IMR-90 (cell line): ENCODE measurements at regions not wholly inside any gene's neighbourhood (a gene's known extent, or its start where the extent isn't known, plus 50 kb on each side); places are given as distances from the start of the nearest gene placed in this dataset.

Experiments
- ATAC-seq: fragments of 200-7000 bp; cut with Tn5 transposase; 2 replicates; pipeline ENCODE4 v1.9.1; 2020; ENCODE audit warnings: low read depth, mild to moderate bottlenecking, moderate library complexity
- BruUV-seq: library from RNA; stranded (reverse); fragments of 400-500 nt; replicated peaks from 2 replicates; lab custom pipeline; 2021; lab: Mats Ljungman, UMichigan
- CTCF ChIA-PET: fragments of 300-600 bp; formaldehyde crosslinking; extraction: SDS; loops from one replicate; lab custom pipeline; 2021; ENCODE audit warnings: antibody characterized with exemption; lab: Yijun Ruan, JAX
- POLR2A ChIA-PET: fragments of 300-600 bp; sonication (Branson Sonifier 250); formaldehyde crosslinking; loops from one replicate; lab custom pipeline; 2022; ENCODE audit warnings: antibody characterized with exemption; ENCODE audit not compliant: unreplicated experiment; lab: Charles Lee
- DNase-seq: peaks from one replicate; pipeline ENCODE4 v3.0.0; 2013
- H2AFZ ChIP-seq: replicated peaks from 2 replicates; pipeline ENCODE3; 2013; ENCODE audit warnings: low read length, mild to moderate bottlenecking; ENCODE audit not compliant: poor library complexity
- H2AK5ac ChIP-seq: 2 replicates; pipeline ENCODE4 v1.6.1; 2013; ENCODE audit warnings: low read depth, low read length, inconsistent platforms
- H2AK9ac ChIP-seq: replicated peaks from 2 replicates; pipeline ENCODE3; 2013; ENCODE audit warnings: mild to moderate bottlenecking, low read depth, low read length, moderate library complexity; ENCODE audit not compliant: poor library complexity
- H2BK120ac ChIP-seq: 2 replicates; pipeline ENCODE4 v1.6.1; 2013; ENCODE audit warnings: low read depth, low read length, inconsistent platforms
- H2BK15ac ChIP-seq: 3 replicates; pipeline ENCODE4 v1.6.1; 2013; ENCODE audit warnings: low read depth, low read length, inconsistent platforms
- H2BK20ac ChIP-seq: 2 replicates; pipeline ENCODE4 v1.6.1; 2013; ENCODE audit warnings: low read depth, mild to moderate bottlenecking, inconsistent platforms, low read length, moderate library complexity
- H2BK5ac ChIP-seq: 2 replicates; pipeline ENCODE4 v1.6.1; 2013; ENCODE audit warnings: mild to moderate bottlenecking, low read depth, low read length, inconsistent platforms; ENCODE audit not compliant: poor library complexity, severe bottlenecking
- H3K14ac ChIP-seq: replicated peaks from 2 replicates; pipeline ENCODE4 v1.6.1; 2013; ENCODE audit warnings: low read depth, low read length, inconsistent platforms
- H3K18ac ChIP-seq: 2 replicates; pipeline ENCODE4 v1.6.1; 2013; ENCODE audit warnings: low read depth, low read length, control low read depth
- H3K23ac ChIP-seq: 2 replicates; pipeline ENCODE4 v1.6.1; 2013; ENCODE audit warnings: low read depth, low read length, inconsistent platforms
- H3K27ac ChIP-seq: 2 replicates; pipeline ENCODE4 v1.5.1; 2013; ENCODE audit warnings: mild to moderate bottlenecking, control low read depth, low read length; ENCODE audit not compliant: insufficient read depth
- H3K27me3 ChIP-seq: 2 replicates; pipeline ENCODE4 v1.6.1; 2013; ENCODE audit warnings: low read length; ENCODE audit not compliant: control insufficient read depth, insufficient read depth
- H3K36me3 ChIP-seq: 2 replicates; pipeline ENCODE4 v1.6.1; 2013; ENCODE audit warnings: low read length, mixed read lengths; ENCODE audit not compliant: control insufficient read depth, insufficient read depth
- H3K4ac ChIP-seq: 2 replicates; pipeline ENCODE4 v1.6.1; 2013; ENCODE audit warnings: low read depth, low read length, inconsistent platforms
- H3K4me1 ChIP-seq: 2 replicates; pipeline ENCODE4 v1.6.1; 2013; ENCODE audit warnings: low read length, mixed read lengths; ENCODE audit not compliant: control insufficient read depth, insufficient read depth
- H3K4me2 ChIP-seq: 2 replicates; pipeline ENCODE4 v1.6.1; 2013; ENCODE audit warnings: low read depth, mild to moderate bottlenecking, control low read depth, low read length, moderate library complexity
- H3K4me3 ChIP-seq: 2 replicates; pipeline ENCODE4 v1.5.1; 2013; ENCODE audit warnings: low read depth, mild to moderate bottlenecking, control low read depth, low read length, moderate library complexity; ENCODE audit not compliant: insufficient read depth
- H3K56ac ChIP-seq: 2 replicates; pipeline ENCODE4 v1.6.1; 2013; ENCODE audit warnings: low read length, inconsistent platforms; ENCODE audit not compliant: insufficient read depth; ENCODE audit errors: extremely low read depth
- H3K79me1 ChIP-seq, 2 experiments: 2 replicates each; pipeline ENCODE4 v1.6.1; 2013; ENCODE audit warnings: low read length in 2 of 2, inconsistent platforms in 1 of 2, low read depth in 1 of 2
- H3K9ac ChIP-seq: 2 replicates; pipeline ENCODE4 v1.6.1; 2013; ENCODE audit warnings: low read depth, low read length, control low read depth
- H3K9me1 ChIP-seq: 2 replicates; pipeline ENCODE4 v1.6.1; 2013; ENCODE audit warnings: low read length, inconsistent platforms; ENCODE audit not compliant: insufficient read depth
- H3K9me3 ChIP-seq: 2 replicates; pipeline ENCODE4 v1.6.1; 2013; ENCODE audit warnings: low read length; ENCODE audit not compliant: control insufficient read depth, insufficient read depth
- H4K20me1 ChIP-seq: 2 replicates; pipeline ENCODE4 v1.6.1; 2013; ENCODE audit warnings: low read length, inconsistent platforms; ENCODE audit not compliant: insufficient read depth
- H4K5ac ChIP-seq: 2 replicates; pipeline ENCODE4 v1.6.1; 2013; ENCODE audit warnings: mild to moderate bottlenecking, low read depth, low read length, control low read depth
- H4K8ac ChIP-seq, 2 experiments: 2 replicates each; pipeline ENCODE4 v1.6.1; 2013; ENCODE audit warnings: low read depth in 2 of 2, low read length in 2 of 2, control low read depth in 1 of 2, inconsistent platforms in 1 of 2
- H4K91ac ChIP-seq: 2 replicates; pipeline ENCODE4 v1.6.1; 2013; ENCODE audit warnings: low read depth, low read length, inconsistent platforms; ENCODE audit not compliant: insufficient read depth
- BHLHE40 ChIP-seq: fragments of 150-350 bp; IDR thresholded peaks from 2 replicates; pipeline ENCODE4 v1.6.1; 2016; ENCODE audit warnings: mild to moderate bottlenecking, low read depth, low read length
- CEBPB ChIP-seq: IDR thresholded peaks from 2 replicates; pipeline ENCODE4 v1.6.1; 2012; ENCODE audit warnings: low read depth, low read length, improper control_type of control experiment
- FOS ChIP-seq: fragments of 150-350 bp; IDR thresholded peaks from 2 replicates; pipeline ENCODE4 v1.6.1; 2016; ENCODE audit warnings: low read depth, low read length
- MAFK ChIP-seq: IDR thresholded peaks from 2 replicates; pipeline ENCODE4 v1.6.1; 2012; ENCODE audit warnings: low read depth, low read length, improper control_type of control experiment
- MAZ ChIP-seq: IDR thresholded peaks from 2 replicates; pipeline ENCODE4 v1.6.1; 2012; ENCODE audit warnings: low read depth, mild to moderate bottlenecking, low read length, improper control_type of control experiment, moderate library complexity, borderline replicate concordance
- RCOR1 ChIP-seq: IDR thresholded peaks from 2 replicates; pipeline ENCODE4 v1.6.1; 2012; ENCODE audit warnings: mild to moderate bottlenecking, low read length, improper control_type of control experiment; ENCODE audit not compliant: insufficient replicate concordance
- WGBS, 2 experiments: methylation state at CpG; one replicate each; pipeline versions ENCODE4 v1.1.5 to v1.1.7; 2013; ENCODE audit warnings: missing lambda C conversion rate in 2 of 2; ENCODE audit not compliant: insufficient read length in 1 of 2; ENCODE audit errors: extremely low coverage in 2 of 2; 5-methylcytosine and 5-hydroxymethylcytosine counted together
- dilution Hi-C: fragments of 300-500 bp; cut with HindIII; formaldehyde crosslinking; loops from one replicate; pipeline ENCODE4 v1.14.3; 2018; ENCODE audit warnings: low sequenced_read_pairs; ENCODE audit not compliant: unreplicated experiment
- in situ Hi-C: fragments of 300-500 bp; cut with MboI; formaldehyde crosslinking; loops from 3 replicates; pipeline ENCODE4 v1.14.3; 2019; ENCODE audit warnings: low sequenced_read_pairs, inconsistent platforms, mixed read lengths
- intact Hi-C: fragments of 100-400 bp; cut with micrococcal nuclease; formaldehyde crosslinking; loops from 2 replicates; pipeline ENCODE4 v1.10.0; 2022
- TF ChIP-seq, protein P1 (sequence below): conservative IDR thresholded peaks from 2 replicates; pipeline ENCODE4 v1.5.1; 2012; ENCODE audit warnings: mild to moderate bottlenecking, low read depth, low read length, improper control_type of control experiment

DNA sequence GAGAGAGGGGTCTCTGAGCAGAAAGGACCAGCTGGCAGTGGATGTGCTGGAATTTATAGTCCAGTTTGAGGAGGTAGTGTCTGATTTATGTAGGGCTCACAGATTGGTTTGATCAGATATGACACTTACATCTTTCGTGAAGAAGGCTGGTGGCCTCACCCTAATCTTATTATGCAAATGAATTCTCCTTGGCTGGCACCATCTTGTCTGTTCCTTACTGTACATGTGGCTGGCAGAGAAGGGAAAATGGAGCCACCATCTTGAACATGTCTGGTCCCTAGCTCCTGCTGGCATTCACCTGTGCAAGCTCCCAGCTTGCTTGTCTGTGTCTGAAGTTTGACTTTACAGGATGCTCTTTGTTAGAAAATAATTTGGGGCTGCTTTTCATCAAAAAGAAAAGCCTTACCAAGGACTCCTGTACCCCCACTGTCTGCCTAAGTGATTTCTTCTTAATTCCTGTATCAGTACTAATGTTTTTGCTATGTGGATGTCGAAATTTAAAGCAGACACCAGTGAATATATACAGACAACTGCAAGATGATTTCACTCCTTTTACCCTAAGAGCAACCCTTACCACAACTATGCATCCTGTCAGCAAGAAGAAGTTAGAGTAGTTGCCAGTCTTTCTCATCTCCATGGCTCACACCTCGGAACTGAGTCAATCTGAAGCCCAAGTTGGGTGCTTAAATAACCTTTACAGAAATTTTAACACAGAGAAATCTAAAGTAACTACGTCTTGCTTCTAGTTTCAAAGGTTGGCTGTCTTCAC lies 322.0 kb upstream of the SEMA3D start:
- H4K20me1 ChIP-seq = no peaks in the 10 kb centered on the region
- DNase-seq (peak; percentile 95), ATAC-seq (peak; percentile 98)
- dilution Hi-C loops (no loop called here), intact Hi-C loops (no loop called here), in situ Hi-C loops (no loop called here)
- no peaks in the 10 kb centered on the region for H3K36me3 ChIP-seq
- ChIA-PET POLR2A (no interaction called here), CTCF (interaction anchor here (0.5 kb wide), 1 partner anchor 1137 kb away, joined by 3 read pairs; no protein-coding TSS in a partner anchor)
- peak overlapping the region; percentile 89 for H4K5ac ChIP-seq
- peak overlapping the region; percentile 57 for H2AK5ac ChIP-seq
- H2BK20ac ChIP-seq = peak overlapping the region; percentile 94
- no TSS peak for BruUV-seq
- H4K91ac ChIP-seq = peak overlapping the region; percentile 70
- peak overlapping the region; percentile 95 for H3K18ac ChIP-seq
- peaks cover 7% of the 10 kb centered on the region for H3K4me1 ChIP-seq
- peak overlapping the region; percentile 71 for H3K4me2 ChIP-seq
- TF ChIP-seq CEBPB (peak; percentile 92), FOS (peak; percentile 51; the same call in 1 of the 2 replicates), BHLHE40 (peak; percentile 54), RCOR1 (peak; percentile 18), MAFK (peak; percentile 59), MAZ (no peak)
- TF ChIP-seq, protein P1, sequence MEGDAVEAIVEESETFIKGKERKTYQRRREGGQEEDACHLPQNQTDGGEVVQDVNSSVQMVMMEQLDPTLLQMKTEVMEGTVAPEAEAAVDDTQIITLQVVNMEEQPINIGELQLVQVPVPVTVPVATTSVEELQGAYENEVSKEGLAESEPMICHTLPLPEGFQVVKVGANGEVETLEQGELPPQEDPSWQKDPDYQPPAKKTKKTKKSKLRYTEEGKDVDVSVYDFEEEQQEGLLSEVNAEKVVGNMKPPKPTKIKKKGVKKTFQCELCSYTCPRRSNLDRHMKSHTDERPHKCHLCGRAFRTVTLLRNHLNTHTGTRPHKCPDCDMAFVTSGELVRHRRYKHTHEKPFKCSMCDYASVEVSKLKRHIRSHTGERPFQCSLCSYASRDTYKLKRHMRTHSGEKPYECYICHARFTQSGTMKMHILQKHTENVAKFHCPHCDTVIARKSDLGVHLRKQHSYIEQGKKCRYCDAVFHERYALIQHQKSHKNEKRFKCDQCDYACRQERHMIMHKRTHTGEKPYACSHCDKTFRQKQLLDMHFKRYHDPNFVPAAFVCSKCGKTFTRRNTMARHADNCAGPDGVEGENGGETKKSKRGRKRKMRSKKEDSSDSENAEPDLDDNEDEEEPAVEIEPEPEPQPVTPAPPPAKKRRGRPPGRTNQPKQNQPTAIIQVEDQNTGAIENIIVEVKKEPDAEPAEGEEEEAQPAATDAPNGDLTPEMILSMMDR = no peak
- no peak overlapping the region for H2AK9ac ChIP-seq
- no peak overlapping the region for H3K56ac ChIP-seq
- no peaks in the 10 kb centered on the region for H3K27me3 ChIP-seq
- no peaks in the 10 kb centered on the region for H3K9me3 ChIP-seq
- peaks cover 6% of the 10 kb centered on the region for H3K9me1 ChIP-seq
- H3K9ac ChIP-seq = no peak overlapping the region
- H3K4me3 ChIP-seq = no peak overlapping the region
- H2AFZ ChIP-seq = peak overlapping the region; percentile 40
- H3K4ac ChIP-seq = peak overlapping the region; percentile 72
- H2BK5ac ChIP-seq = peak overlapping the region; percentile 61
- peak overlapping the region; percentile 77 for H3K14ac ChIP-seq
- WGBS, 2 experiments = 0% methylated on average over 1 of the region's 4 CpGs; no CpG with 5 or more reads in 1 of the 2 experiments
- peak overlapping the region; percentile 92 for H2BK120ac ChIP-seq
- peak overlapping the region; percentile 89 for H3K27ac ChIP-seq
- H2BK15ac ChIP-seq = peak overlapping the region; percentile 99
- no peaks in the 10 kb centered on the region for H3K79me1 ChIP-seq
- 0 out of 2 replicates have a peak overlapping the region, but pooled peaks have one; percentile 44 for H3K23ac ChIP-seq
- H4K8ac ChIP-seq = peak overlapping the region; percentile 10 to 69; a peak in 3 of 4 replicates
